ENCODE measurements at regions not wholly inside any gene's neighbourhood (a gene's known extent, or its start where the extent isn't known, plus 50 kb on each side); places are given as distances from the start of the nearest gene placed in this dataset.

DNA sequence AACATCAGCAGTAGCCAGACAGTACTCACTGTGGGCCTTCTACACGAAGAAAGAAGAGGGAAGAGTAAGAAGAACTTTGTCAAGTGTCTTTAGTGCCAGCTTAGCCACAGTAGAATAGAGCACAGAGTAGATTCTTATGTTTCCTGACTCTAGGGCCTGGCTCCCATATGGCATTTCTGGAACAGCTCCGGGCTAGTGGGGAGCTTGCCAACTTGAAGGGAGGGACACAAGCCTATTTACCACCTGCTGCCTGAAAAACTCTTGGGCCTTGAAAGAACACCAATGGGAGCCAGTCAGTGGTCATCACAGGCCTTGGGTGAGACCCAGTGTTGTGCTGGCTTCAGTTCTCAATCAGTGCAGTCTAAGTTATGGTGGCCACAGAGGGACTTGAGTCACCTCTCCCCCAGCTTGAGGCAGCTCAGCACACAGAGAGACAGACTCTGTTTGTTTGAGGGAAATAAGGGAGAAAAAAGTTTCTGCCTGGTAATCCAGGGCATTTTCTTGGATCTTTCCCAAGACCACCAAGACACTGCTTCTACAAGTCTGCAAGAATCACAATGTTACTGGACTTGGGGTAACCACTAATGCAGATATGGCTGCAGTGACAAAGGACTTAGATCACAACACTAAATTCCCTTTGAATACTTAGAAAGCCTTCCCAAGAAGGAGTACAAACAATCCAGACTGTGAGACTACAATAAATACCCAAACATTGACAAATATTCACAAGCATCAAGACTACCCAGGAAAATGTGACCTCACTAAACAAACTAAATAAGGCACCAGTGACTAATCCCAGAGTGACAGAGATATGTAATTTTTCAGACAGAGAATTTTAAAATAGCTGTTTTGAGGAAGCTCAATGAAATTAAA, 261.0 kb upstream of the NDST3 start:
- ATAC-seq: no peak
- no peak overlapping the region for H3K27ac Mint-ChIP-seq
- no peaks in the 10 kb centered on the region for H3K4me1 Mint-ChIP-seq
- H3K4me3 Mint-ChIP-seq: no peak overlapping the region
- H3K36me3 Mint-ChIP-seq (ENCODE audit: low read depth): no peaks in the 10 kb centered on the region
- H3K27me3 Mint-ChIP-seq: peaks cover 2% of the 10 kb centered on the region
- no peak for DNase-seq
- peaks cover 4% of the 10 kb centered on the region for H3K9me3 Mint-ChIP-seq

DNA sequence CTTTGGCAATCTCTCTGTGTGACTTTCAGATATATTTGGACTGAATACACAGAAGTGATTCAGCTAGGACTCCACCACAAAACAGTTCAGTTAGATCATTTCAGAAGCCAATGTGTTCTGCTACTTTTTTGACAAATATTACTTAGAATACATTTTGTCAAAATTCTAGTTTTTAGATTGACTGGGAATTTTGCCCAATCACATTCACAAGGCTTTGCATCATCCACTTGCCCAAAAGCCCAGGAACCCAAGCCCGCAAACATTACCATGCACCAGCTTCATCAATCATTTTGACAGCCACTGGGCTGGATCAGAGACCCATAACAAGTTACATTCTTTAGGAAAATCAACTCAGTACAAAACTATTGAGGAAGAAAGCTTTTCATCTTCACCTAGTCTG, 256.6 kb upstream of the NDST3 start:
- H3K36me3 Mint-ChIP-seq (ENCODE audit: low read depth): no peaks in the 10 kb centered on the region
- H3K4me3 Mint-ChIP-seq: no peak overlapping the region
- no peak for ATAC-seq
- H3K9me3 Mint-ChIP-seq: peaks cover 4% of the 10 kb centered on the region
- no peak overlapping the region for H3K27ac Mint-ChIP-seq
- no peaks in the 10 kb centered on the region for H3K4me1 Mint-ChIP-seq
- no peak for DNase-seq
- no peaks in the 10 kb centered on the region for H3K27me3 Mint-ChIP-seq

DNA sequence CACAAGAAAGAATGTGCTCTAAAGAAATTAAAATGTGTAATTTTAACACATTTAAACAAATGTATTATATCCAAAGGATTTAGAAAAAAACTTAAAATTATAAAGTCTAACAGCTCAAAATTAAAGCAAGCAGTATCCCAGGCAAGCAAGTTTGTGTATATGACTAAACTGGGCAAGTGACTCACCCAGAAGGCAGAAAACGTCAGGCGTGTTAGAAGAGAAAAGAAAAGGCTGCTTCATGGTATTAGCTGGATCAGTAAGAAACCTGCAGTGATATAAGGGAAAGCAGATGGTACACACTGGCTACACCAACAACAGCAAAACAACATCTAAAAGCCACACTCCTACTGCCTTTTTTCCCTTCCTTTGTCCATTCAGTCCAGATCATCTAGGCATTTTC, 250.6 kb upstream of the NDST3 start:
- Mint-ChIP-seq H3K27ac (no peak overlapping the region), H3K27me3 (no peaks in the 10 kb centered on the region), H3K36me3 (ENCODE audit: low read depth) (no peaks in the 10 kb centered on the region), H3K4me3 (no peak overlapping the region), H3K9me3 (no peaks in the 10 kb centered on the region), H3K4me1 (no peaks in the 10 kb centered on the region)
- ATAC-seq: no peak
- DNase-seq: no peak

GRCh38 chr4:117784266-117784665, 250.0 kb upstream of the NDST3 start:
- H3K36me3 Mint-ChIP-seq (ENCODE audit: low read depth): no peaks in the 10 kb centered on the region
- H3K27ac Mint-ChIP-seq: no peak overlapping the region
- H3K27me3 Mint-ChIP-seq: no peaks in the 10 kb centered on the region
- no peaks in the 10 kb centered on the region for H3K4me1 Mint-ChIP-seq
- H3K9me3 Mint-ChIP-seq: no peaks in the 10 kb centered on the region
- DNase-seq (no peak), ATAC-seq (no peak)
- H3K4me3 Mint-ChIP-seq: no peak overlapping the region

DNA sequence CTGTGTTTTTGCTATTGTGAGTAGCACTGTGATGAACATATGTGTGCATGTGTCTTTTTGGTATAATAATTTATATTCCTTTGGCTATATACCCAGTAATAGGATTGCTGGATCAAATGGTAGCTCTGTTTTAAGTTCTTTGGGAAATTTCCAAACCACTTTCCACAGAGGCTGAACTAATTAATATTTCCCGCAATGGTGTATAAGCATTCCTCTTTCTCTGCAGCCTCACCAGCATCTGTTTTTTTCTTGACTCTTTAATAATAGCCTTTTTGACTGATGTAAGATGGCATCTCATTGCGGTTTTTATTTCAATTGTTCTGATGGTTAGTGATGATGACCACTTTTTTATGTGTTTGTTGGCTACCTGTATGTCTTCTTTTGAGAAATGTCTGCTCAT, 247.7 kb upstream of the NDST3 start:
- Mint-ChIP-seq H3K27me3 (no peaks in the 10 kb centered on the region), H3K4me1 (no peaks in the 10 kb centered on the region), H3K4me3 (no peak overlapping the region), H3K36me3 (ENCODE audit: low read depth) (no peaks in the 10 kb centered on the region), H3K27ac (no peak overlapping the region), H3K9me3 (no peaks in the 10 kb centered on the region)
- ATAC-seq (no peak), DNase-seq (no peak)

GRCh38 chr4:117793845-117794480, 240.3 kb upstream of the NDST3 start:
- Mint-ChIP-seq H3K36me3 (ENCODE audit: low read depth) (no peaks in the 10 kb centered on the region), H3K27me3 (no peaks in the 10 kb centered on the region), H3K4me1 (no peaks in the 10 kb centered on the region), H3K27ac (no peak overlapping the region), H3K9me3 (no peaks in the 10 kb centered on the region), H3K4me3 (no peak overlapping the region)
- DNase-seq: no peak
- ATAC-seq: no peak

DNA sequence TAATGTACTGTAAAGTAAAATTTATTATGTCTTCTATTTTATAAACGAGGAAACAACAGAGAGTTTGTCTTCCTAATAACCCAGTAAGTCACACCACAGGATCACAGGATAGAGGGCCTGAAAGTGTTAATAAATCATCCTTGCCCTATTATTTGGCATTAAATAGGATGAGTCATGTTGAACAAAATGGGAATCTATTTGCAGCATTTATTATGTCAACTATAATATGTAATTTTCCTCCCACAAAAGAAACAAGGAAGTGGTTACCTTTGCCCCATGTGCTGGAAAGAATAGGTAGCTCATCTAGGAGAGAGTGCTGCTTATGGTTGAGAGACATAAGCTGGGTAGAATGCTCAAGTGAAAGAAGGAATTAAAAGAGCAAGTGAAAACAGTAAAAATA, 237.6 kb upstream of the NDST3 start:
- H3K4me3 Mint-ChIP-seq: no peak overlapping the region
- no peaks in the 10 kb centered on the region for H3K4me1 Mint-ChIP-seq
- no peaks in the 10 kb centered on the region for H3K27me3 Mint-ChIP-seq

GRCh38 chr4:117800636-117801035, 233.7 kb upstream of the NDST3 start:
- DNase-seq (no peak), ATAC-seq (no peak)
- H3K9me3 Mint-ChIP-seq: peaks cover 5% of the 10 kb centered on the region
- H3K27me3 Mint-ChIP-seq: no peaks in the 10 kb centered on the region
- no peaks in the 10 kb centered on the region for H3K4me1 Mint-ChIP-seq
- no peak overlapping the region for H3K4me3 Mint-ChIP-seq
- no peak overlapping the region for H3K27ac Mint-ChIP-seq
- H3K36me3 Mint-ChIP-seq (ENCODE audit: low read depth): no peaks in the 10 kb centered on the region

More for the DNA sequence above, 237.6 kb upstream of the NDST3 start:
- no peak for ATAC-seq
- Mint-ChIP-seq H3K9me3 (no peaks in the 10 kb centered on the region), H3K27ac (no peak overlapping the region), H3K36me3 (ENCODE audit: low read depth) (no peaks in the 10 kb centered on the region)
- DNase-seq: no peak

- no peak for ATAC-seq
- H3K4me3 Mint-ChIP-seq: no peak overlapping the region
- no peaks in the 10 kb centered on the region for H3K27me3 Mint-ChIP-seq
- DNase-seq: no peak
- no peaks in the 10 kb centered on the region for H3K36me3 Mint-ChIP-seq (ENCODE audit: low read depth)
- peaks cover 5% of the 10 kb centered on the region for H3K9me3 Mint-ChIP-seq
- no peaks in the 10 kb centered on the region for H3K4me1 Mint-ChIP-seq
- H3K27ac Mint-ChIP-seq: no peak overlapping the region
Observed at GRCh38 chr4:117801756-117802155, 232.5 kb upstream of the NDST3 start.

DNA sequence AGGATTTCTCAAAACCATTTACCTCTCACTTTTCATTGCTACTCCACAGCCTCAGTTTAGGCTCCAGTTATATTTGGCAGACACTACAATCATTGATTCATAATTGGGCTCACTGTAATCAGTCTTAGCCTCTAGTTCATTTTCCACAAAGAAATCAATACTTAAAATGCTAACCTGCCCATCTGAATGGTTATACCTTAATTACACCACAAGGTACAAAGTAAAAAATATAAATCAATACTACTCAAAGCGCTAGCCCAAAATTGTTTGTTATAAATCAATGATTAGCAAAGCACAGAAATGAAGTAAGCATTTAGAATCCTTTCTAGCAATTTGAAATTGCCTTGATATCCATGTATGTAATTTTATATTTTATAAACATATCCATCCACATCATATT, 222.6 kb upstream of the NDST3 start:
- no peaks in the 10 kb centered on the region for H3K27me3 Mint-ChIP-seq
- ATAC-seq (no peak), DNase-seq (no peak)
- H3K9me3 Mint-ChIP-seq: no peaks in the 10 kb centered on the region
- H3K4me1 Mint-ChIP-seq: no peaks in the 10 kb centered on the region
- no peak overlapping the region for H3K4me3 Mint-ChIP-seq
- no peak overlapping the region for H3K27ac Mint-ChIP-seq
- H3K36me3 Mint-ChIP-seq (ENCODE audit: low read depth): no peaks in the 10 kb centered on the region

GRCh38 chr4:117814277-117815246, 219.7 kb upstream of the NDST3 start:
- DNase-seq: no peak
- Mint-ChIP-seq H3K27ac (no peak overlapping the region), H3K9me3 (no peaks in the 10 kb centered on the region), H3K4me1 (no peaks in the 10 kb centered on the region), H3K27me3 (no peaks in the 10 kb centered on the region), H3K36me3 (ENCODE audit: low read depth) (no peaks in the 10 kb centered on the region), H3K4me3 (no peak overlapping the region)
- no peak for ATAC-seq

DNA sequence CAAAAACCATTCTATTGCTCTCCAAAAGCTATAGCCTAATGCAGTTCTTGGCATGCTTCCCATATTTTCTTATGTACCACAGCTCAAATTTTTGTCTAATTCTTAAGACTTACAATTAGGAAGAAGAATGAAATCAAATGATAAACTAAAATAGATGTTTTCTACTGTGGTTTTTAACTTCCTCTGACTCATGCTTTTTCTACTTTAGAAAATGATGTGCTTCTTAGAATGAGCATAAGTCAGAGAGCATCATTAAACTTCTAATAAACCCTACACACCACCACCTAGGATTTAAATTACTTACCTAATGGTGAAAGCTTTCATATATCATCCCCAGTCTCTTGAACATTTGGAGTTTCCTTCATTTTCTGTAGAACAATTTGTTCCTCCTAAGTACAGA, 217.0 kb upstream of the NDST3 start:
- ATAC-seq: no peak
- no peak for DNase-seq
- H3K27me3 Mint-ChIP-seq: no peaks in the 10 kb centered on the region
- H3K9me3 Mint-ChIP-seq: no peaks in the 10 kb centered on the region
- no peaks in the 10 kb centered on the region for H3K36me3 Mint-ChIP-seq (ENCODE audit: low read depth)
- H3K4me3 Mint-ChIP-seq: no peak overlapping the region
- H3K27ac Mint-ChIP-seq: no peak overlapping the region
- no peaks in the 10 kb centered on the region for H3K4me1 Mint-ChIP-seq

- no peak overlapping the region for H3K27ac Mint-ChIP-seq
- H3K4me3 Mint-ChIP-seq: no peak overlapping the region
- DNase-seq (no peak), ATAC-seq (no peak)
- H3K36me3 Mint-ChIP-seq (ENCODE audit: low read depth): no peaks in the 10 kb centered on the region
- no peaks in the 10 kb centered on the region for H3K27me3 Mint-ChIP-seq
- no peaks in the 10 kb centered on the region for H3K9me3 Mint-ChIP-seq
- no peaks in the 10 kb centered on the region for H3K4me1 Mint-ChIP-seq
Observed at GRCh38 chr4:117821834-117822233, 212.5 kb upstream of the NDST3 start.

GRCh38 chr4:117823388-117823787, 210.9 kb upstream of the NDST3 start:
- Mint-ChIP-seq H3K27ac (no peak overlapping the region), H3K27me3 (no peaks in the 10 kb centered on the region), H3K9me3 (no peaks in the 10 kb centered on the region), H3K4me3 (no peak overlapping the region), H3K36me3 (ENCODE audit: low read depth) (no peaks in the 10 kb centered on the region), H3K4me1 (no peaks in the 10 kb centered on the region)
- ATAC-seq (no peak), DNase-seq (no peak)
